ENCODE measurements at regions not wholly inside any gene's neighbourhood (a gene's known extent, or its start where the extent isn't known, plus 50 kb on each side); places are given as distances from the start of the nearest gene placed in this dataset.

- TF ChIP-seq YY1 (IDR thresholded peaks at IDR 0.05; ENCODE audit: insufficient read depth, insufficient read length) (no peak), SUZ12 (IDR thresholded peaks at IDR 0.05; ENCODE audit: extremely low read depth, insufficient read depth, insufficient read length) (no peak), ZNF274 (IDR thresholded peaks at IDR 0.05; ENCODE audit: low read depth, low read length) (no peak)
Observed at GRCh38 chr3:135860761-135861160, 104.8 kb upstream of the PPP2R3A start.

Measured in NT2/D1 (cell line).